ENCODE measurements at regions not wholly inside any gene's neighbourhood (a gene's known extent, or its start where the extent isn't known, plus 50 kb on each side); places are given as distances from the start of the nearest gene placed in this dataset.

GRCh38 chr1:112264010-112264409, 132.0 kb upstream of the CTTNBP2NL start:
- Histone ChIP-seq H3K4me3 (no peak overlapping the region), H3K36me3 (no peaks in the 10 kb centered on the region), H3K27me3 (no peaks in the 10 kb centered on the region), H3K27ac (peak overlapping the region in 1 of 2 donors; percentile 20), H3K4me1 (peaks cover 0 to 19% (median 1%) of the 10 kb centered on the region in 4 donors), H3K9me3 (no peaks in the 10 kb centered on the region)
- no peak for TF ChIP-seq CTCF (IDR thresholded peaks at IDR 0.05)
- intact Hi-C loops (cut with DNase I; ENCODE audit: low total_unique reads) = no loop called here
- DNase-seq = peak in 1 of 2 donors; percentile 29

GRCh38 chr1:112264553-112264952, 131.5 kb upstream of the CTTNBP2NL start:
- Histone ChIP-seq H3K36me3 (no peaks in the 10 kb centered on the region), H3K4me3 (no peak overlapping the region), H3K27me3 (no peaks in the 10 kb centered on the region), H3K9me3 (no peaks in the 10 kb centered on the region), H3K27ac (peak overlapping the region in 1 of 2 donors; percentile 24), H3K4me1 (peaks cover 0 to 19% (median 1%) of the 10 kb centered on the region in 4 donors)
- intact Hi-C loops (cut with DNase I; ENCODE audit: low total_unique reads) = no loop called here
- TF ChIP-seq CTCF (IDR thresholded peaks at IDR 0.05) = no peak
- peak in 1 of 2 donors; percentile 26 for DNase-seq

DNA sequence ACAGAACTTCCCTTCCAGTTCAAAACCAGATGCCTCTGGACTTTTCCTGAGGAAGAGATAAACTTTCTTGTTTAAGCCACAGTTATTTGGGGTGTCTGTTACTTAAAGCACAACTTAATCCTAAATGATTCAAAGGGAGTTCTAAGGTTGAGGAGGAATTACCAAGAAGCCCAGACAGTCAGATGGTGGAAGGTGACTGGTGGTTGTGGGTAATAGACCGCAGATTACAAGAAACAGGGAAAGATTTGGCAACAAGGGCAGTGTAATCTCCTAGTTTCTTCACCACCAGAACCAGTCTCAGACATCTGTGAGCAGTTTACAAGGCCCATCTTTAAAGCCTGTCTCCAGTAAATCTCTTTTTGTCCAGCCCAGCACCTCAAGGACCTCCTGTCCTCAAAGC, 130.1 kb upstream of the CTTNBP2NL start:
- H3K36me3 ChIP-seq = no peaks in the 10 kb centered on the region
- H3K4me1 ChIP-seq = peaks cover 0 to 19% (median 1%) of the 10 kb centered on the region in 4 donors
- H3K4me3 ChIP-seq = no peak overlapping the region
- intact Hi-C loops (cut with DNase I; ENCODE audit: low total_unique reads) = no loop called here
- H3K27ac ChIP-seq = no peak overlapping the region
- H3K9me3 ChIP-seq = no peaks in the 10 kb centered on the region
- no peaks in the 10 kb centered on the region for H3K27me3 ChIP-seq
- TF ChIP-seq CTCF (IDR thresholded peaks at IDR 0.05) = no peak
- DNase-seq = no peak

DNA sequence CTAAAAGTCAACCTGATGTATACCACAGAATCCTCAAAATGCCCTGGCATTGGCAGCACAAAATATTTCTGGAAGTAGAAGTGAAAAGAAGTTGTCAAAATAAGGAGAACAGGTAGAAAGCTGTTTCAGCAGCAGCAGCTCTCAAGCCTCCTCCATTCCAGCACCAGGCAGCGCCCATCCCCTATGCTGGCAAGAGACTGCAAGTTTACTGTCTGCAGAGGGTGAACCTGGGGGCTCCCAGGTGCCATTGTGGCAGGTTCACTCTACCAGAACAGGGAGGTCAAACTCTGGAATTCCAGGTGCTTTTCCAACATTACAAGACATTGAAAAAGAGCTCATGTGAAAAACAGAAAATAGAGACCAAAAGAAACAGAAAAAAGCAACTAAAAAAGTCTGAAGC, 128.8 kb upstream of the CTTNBP2NL start:
- peak overlapping the region in 1 of 2 donors; percentile 20 for H3K27ac ChIP-seq
- no peaks in the 10 kb centered on the region for H3K36me3 ChIP-seq
- no peak for TF ChIP-seq CTCF (IDR thresholded peaks at IDR 0.05)
- H3K4me1 ChIP-seq = peaks cover 0 to 19% (median 1%) of the 10 kb centered on the region in 4 donors
- H3K4me3 ChIP-seq = no peak overlapping the region
- H3K27me3 ChIP-seq = no peaks in the 10 kb centered on the region
- no peak for DNase-seq
- intact Hi-C loops (cut with DNase I; ENCODE audit: low total_unique reads) = no loop called here
- H3K9me3 ChIP-seq = no peaks in the 10 kb centered on the region

GRCh38 chr1:112267929-112268328, 128.1 kb upstream of the CTTNBP2NL start:
- no peaks in the 10 kb centered on the region for H3K27me3 ChIP-seq
- peaks cover 0 to 19% (median 1%) of the 10 kb centered on the region in 4 donors for H3K4me1 ChIP-seq
- intact Hi-C loops (cut with DNase I; ENCODE audit: low total_unique reads) = no loop called here
- peak overlapping the region in 1 of 2 donors; percentile 39 for H3K27ac ChIP-seq
- peak; percentile 44 to 75 for DNase-seq
- H3K9me3 ChIP-seq = no peaks in the 10 kb centered on the region
- H3K36me3 ChIP-seq = no peaks in the 10 kb centered on the region
- no peak overlapping the region for H3K4me3 ChIP-seq
- TF ChIP-seq CTCF (IDR thresholded peaks at IDR 0.05) = no peak

GRCh38 chr1:112268408-112268807, 127.6 kb upstream of the CTTNBP2NL start:
- Histone ChIP-seq H3K4me1 (peaks cover 0 to 14% (median 1%) of the 10 kb centered on the region in 4 donors), H3K27ac (peak overlapping the region in 1 of 2 donors; percentile 39), H3K4me3 (no peak overlapping the region), H3K36me3 (no peaks in the 10 kb centered on the region), H3K27me3 (no peaks in the 10 kb centered on the region), H3K9me3 (no peaks in the 10 kb centered on the region)
- intact Hi-C loops (cut with DNase I; ENCODE audit: low total_unique reads) = no loop called here
- no peak for TF ChIP-seq CTCF (IDR thresholded peaks at IDR 0.05)
- DNase-seq = no peak
